Lung microvascular endothelial cell (primary cell): ENCODE measurements at regions not wholly inside any gene's neighbourhood (a gene's known extent, or its start where the extent isn't known, plus 50 kb on each side); places are given as distances from the start of the nearest gene placed in this dataset.
"Not testable (repeated sequence)": the region's sequence is repeated elsewhere in the genome, so short reads cannot be mapped to it uniquely, and the experiment has no call there.

Source experiments
- DNase-seq, 2 donors: peaks; one replicate each; pipeline versions ENCODE4 v3.0.0 to v3.0.0-alpha.2; 2010; ENCODE audit warnings: low read depth in 2 of 2

GRCh38 chr10:85447690-85448089 is 918.9 kb downstream of the GRID1 start:
- DNase-seq = no peak

GRCh38 chr10:85448716-85449115 is 917.9 kb downstream of the GRID1 start:
- no peak for DNase-seq

- DNase-seq = no peak
These were observed 912.2 kb downstream of the GRID1 start for GRCh38 chr10:85454386-85454785.

DNA sequence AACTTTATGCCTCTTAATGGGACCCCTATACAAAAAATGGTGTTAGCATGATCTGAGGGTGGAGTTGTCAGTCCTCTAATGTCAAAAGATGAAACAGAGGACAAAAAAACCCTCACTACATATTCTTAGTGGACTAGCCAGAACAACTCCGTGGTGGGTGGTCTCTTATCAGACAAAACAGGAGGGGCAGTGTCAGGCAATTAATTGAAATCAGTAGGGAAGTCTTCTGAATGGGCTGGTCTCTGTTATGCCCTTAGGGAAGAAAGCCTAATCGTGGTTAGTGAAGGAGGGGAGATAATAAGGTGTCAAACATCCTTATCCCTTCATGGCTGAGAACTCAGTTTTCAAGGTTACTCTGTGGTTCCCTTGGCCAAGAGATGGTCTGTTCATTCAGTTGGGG is 909.4 kb downstream of the GRID1 start:
- no peak for DNase-seq

DNA sequence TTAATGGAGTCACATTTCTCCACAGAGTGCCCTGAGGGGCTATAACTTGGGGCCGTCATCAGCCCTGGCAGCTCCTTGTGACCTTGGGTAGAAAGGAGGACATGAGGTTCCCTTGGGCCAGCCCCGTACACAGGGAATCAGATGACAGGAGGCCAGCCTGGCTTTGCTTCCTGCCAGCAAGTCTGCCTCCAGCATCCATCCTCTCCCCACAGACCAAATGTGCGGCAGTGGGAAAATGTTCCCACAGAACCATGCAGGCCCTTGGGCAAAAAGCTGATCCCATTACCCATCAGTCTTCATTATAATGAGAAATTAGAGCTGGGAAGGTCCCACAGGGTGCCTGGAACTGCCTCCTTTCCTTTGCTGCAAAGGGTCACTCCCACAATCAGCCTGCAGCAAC is 908.3 kb downstream of the GRID1 start:
- DNase-seq = no peak

DNA sequence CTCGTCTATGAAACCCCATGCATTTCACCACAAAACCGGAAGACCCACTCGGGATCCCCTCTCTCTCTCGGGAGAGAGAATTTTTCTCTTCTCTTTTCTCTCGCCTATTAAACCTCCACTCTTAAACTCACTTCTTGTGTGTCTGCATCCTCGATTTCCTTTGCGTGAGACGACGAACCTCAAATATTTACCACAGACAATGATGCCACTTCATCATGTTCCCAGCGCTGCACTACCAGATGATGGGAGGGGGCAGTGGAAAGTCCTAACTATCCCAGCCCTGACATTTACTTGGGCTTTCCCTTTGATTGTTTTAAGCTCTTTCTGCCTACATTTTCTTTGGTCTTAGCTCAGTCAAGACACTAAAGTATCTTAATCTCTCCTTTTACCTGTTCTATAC is 906.7 kb downstream of the GRID1 start:
- DNase-seq = no peak

DNA sequence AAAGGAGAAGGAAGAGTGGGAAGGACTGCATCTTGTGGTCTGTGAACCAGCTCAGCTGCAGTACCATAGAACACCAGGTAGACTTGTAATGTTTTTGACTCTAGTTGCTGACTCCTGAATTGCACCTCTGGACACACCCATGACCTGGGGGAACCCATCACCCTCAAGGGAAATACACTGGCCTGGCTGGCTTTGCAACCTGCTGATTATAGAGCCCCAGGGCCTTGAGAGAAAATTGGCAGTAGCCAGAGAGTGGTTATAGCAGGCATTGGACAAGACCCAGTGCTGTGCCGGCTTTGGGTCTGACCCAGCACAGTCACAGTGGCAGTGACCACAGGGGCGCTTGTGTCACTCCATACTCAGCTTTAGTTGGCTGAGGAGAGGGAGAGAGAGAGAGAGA is 902.3 kb downstream of the GRID1 start:
- no peak for DNase-seq

DNA sequence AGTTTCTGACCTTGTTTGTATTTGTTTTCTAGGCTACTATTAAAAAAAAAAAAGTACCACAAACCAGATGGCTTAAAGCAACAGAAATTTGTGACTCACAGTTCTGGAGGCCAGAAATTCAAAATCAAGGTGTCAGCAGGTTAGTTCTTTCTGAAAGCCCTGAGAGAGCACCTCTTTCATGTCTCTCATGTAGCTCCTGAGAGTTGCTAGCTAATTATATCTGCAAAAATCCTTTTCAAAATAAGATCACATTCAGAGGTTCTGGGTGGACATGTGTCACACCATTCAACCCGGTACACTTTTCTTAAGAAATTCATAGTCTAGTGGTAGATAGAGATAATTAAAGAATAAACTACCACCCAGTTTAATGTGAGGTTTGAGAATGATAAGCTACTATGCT is 888.6 kb downstream of the GRID1 start:
- no peak for DNase-seq

GRCh38 chr10:85490431-85490830 is 876.2 kb downstream of the GRID1 start:
- DNase-seq = no peak

DNA sequence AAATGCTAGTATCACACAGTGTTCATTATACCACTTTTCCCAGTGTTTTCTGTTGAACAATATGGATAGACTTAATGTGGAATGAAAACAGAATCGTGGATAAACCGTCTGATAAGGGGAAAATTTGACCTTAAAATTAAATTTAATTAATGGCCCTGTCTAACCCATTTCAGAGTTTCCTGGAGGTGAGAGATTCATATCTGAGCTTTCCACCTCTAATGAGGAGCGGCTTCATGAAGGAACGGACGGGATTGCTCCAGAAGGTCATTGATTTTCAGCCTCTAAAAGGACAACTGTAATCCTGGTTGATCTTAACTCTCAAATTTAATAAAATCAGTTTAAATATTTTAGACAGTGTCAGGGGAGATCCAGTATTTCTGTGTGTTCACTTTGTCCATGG is 874.9 kb downstream of the GRID1 start:
- no peak for DNase-seq

- DNase-seq = no peak
These were observed 873.9 kb downstream of the GRID1 start for GRCh38 chr10:85492684-85493083.

GRCh38 chr10:85493703-85494102 is 872.9 kb downstream of the GRID1 start:
- DNase-seq = no peak

GRCh38 chr10:85504641-85505040 is 862.0 kb downstream of the GRID1 start:
- not testable (repeated sequence) for DNase-seq

- DNase-seq = no peak
These were observed 858.4 kb downstream of the GRID1 start for GRCh38 chr10:85508159-85508558.

DNA sequence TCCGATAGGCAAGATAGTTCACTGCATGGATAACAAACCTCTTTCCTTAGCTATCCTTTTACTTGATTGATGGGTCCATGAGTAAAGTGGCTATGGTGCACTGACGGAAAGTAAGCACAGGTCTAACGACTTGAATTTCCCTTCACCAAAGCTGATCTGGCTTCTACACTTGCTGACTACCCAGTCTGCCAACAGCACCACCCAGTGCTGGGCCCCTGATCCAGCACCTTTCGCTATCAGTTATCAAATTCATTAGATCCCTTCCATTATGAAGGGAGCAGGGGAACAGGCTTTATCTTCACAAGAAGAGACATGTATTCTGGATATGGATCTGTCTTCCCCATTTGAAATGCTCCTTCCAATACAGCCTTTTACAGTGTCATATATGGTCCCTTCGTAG is 855.9 kb downstream of the GRID1 start:
- DNase-seq = no peak

GRCh38 chr10:85513436-85513835 is 853.2 kb downstream of the GRID1 start:
- DNase-seq = no peak

DNA sequence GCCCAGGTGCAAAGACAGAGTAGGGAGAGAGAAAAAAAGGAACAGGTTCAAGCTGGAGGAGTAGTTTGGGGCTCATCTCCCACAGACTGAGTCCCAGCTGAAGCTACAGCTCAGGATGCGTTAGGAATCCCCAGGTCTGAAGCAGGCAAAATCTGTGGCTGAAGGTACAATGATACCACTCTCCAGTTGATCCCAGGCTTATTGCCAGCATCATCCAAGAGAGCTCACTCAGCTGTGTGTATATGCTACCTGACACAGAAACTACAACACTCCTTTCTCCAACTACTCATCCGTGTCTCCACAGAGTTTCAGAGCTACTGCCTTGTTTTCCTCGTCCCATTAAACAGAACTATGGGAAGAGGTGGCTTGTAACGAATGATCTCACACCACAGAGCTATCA is 851.3 kb downstream of the GRID1 start:
- DNase-seq = no peak

DNA sequence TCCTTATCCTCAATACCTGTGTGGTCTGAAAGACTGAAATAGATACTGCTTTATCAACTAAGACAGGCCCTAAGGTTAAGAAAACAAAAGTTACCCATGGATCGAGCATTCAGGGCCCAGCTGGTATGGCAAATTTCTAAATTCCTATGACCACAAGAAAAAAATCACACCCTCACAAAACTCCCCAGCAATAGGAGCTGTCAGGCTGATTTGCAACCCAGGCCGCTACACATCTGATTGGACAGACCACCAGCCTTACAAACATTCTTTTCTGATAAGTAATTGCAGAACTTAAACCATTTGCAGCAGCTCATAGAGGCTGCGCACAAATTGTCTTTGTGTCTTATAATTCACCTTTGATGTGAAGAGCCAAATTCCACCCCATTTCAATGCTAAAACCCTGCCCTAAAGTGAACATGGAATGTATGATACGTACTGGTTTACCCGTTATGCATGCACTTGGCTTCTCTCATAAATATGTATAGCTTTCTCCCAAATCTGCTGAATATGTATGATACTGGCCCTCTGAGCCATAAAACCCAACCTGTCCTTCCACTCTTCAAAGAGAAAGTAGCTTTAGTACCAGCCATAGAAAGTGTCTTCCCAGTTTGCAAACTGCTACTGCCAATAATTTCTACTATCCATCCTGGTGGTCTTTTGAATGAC is 842.5 kb downstream of the GRID1 start:
- DNase-seq = no peak

GRCh38 chr10:85527616-85528317 is 838.8 kb downstream of the GRID1 start:
- peak in 1 of 2 donors; percentile 44 for DNase-seq

GRCh38 chr10:85528318-85528652 is 838.3 kb downstream of the GRID1 start:
- DNase-seq = no peak

DNA sequence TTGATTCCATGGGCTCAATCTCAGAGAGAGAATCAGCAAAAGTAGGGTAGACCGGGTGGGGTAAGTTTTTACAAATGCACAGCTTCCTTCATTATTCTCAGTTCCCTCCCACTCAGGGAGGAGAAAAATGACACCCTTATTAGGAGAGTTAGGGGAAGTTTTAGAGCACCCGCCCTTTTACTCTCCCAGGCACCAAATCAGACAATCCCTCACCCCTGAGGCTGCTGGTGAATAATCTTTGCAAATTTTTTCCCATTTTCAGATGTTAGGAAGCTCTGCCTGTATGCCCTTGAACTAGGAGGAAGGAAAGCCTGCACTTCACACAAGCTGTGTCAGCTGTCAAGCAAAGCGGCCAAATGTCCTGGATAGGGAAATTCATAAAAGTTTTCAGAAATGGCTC is 834.9 kb downstream of the GRID1 start:
- DNase-seq = no peak

DNA sequence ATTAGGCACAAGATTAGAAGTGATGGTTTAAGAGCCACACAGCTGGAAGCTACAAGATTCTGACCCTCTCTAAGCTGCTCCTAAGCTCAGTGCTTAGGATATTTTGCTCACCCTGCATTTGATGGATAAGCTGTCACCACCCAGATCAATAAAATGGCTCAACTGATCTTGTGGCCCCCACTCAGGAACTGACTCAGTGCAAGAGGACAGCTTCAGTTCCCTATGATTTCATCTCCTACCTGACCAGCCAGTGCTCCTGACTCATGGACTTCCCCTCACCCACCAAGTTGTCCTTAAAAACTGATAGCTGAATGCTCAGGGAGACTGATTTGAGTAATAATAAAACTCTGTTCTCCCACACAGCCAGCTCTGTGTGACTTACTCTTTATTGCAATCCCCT is 833.8 kb downstream of the GRID1 start:
- peak in 1 of 2 donors; percentile 9 for DNase-seq

- DNase-seq = no peak
These were observed 830.7 kb downstream of the GRID1 start for GRCh38 chr10:85535926-85536325.

DNA sequence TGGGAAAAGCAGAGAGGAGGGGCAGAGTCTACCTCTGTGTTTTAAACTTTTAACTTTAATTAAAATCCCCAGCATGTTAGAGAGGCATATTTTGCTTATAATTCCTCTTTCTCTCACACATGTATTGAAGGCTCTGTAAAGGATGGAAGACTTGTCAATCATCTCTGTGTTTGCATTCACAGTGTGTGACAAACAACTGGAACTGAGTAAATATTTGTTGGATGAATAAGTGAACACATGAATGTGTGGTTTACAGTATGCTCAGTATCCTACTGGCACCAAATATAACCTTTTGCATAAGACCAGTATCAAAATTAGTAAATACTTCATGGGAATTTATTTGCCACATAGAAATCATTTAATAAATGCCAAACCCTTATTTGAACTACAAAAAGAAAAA is 829.0 kb downstream of the GRID1 start:
- no peak for DNase-seq
